ENCODE measurements at regions not wholly inside any gene's neighbourhood (a gene's known extent, or its start where the extent isn't known, plus 50 kb on each side); places are given as distances from the start of the nearest gene placed in this dataset.

GRCh38 chr4:151983854-151984253 lies 223.0 kb upstream of the GATB start:
- Histone ChIP-seq H3K4me3 (no peak overlapping the region), H3K9me3 (no peaks in the 10 kb centered on the region), H3K4me1 (ENCODE audit: low read depth) (no peaks in the 10 kb centered on the region), H3K36me3 (ENCODE audit: low read depth) (no peaks in the 10 kb centered on the region)
- TF ChIP-seq CTCF (IDR thresholded peaks at IDR 0.05), result no peak
- DNase-seq (no peak), ATAC-seq (no peak)
- intact Hi-C loops (cut with DNase I, micrococcal nuclease), result no loop called here

GRCh38 chr4:151979819-151980218 lies 219.0 kb upstream of the GATB start:
- H3K36me3 ChIP-seq (ENCODE audit: low read depth), result no peaks in the 10 kb centered on the region
- peaks cover 7% of the 10 kb centered on the region for H3K9me3 ChIP-seq
- no peak for DNase-seq
- TF ChIP-seq CTCF (IDR thresholded peaks at IDR 0.05), result no peak
- no peak for ATAC-seq
- no peaks in the 10 kb centered on the region for H3K4me1 ChIP-seq (ENCODE audit: low read depth)
- H3K4me3 ChIP-seq, result no peak overlapping the region
- intact Hi-C loops (cut with DNase I, micrococcal nuclease), result no loop called here

GRCh38 chr4:151968643-151969042 lies 207.8 kb upstream of the GATB start:
- Histone ChIP-seq H3K4me3 (no peak overlapping the region), H3K9me3 (no peaks in the 10 kb centered on the region), H3K4me1 (ENCODE audit: low read depth) (no peaks in the 10 kb centered on the region), H3K36me3 (ENCODE audit: low read depth) (no peaks in the 10 kb centered on the region)
- intact Hi-C loops (cut with DNase I, micrococcal nuclease), result no loop called here
- TF ChIP-seq CTCF (IDR thresholded peaks at IDR 0.05), result no peak
- ATAC-seq (no peak), DNase-seq (no peak)

DNA sequence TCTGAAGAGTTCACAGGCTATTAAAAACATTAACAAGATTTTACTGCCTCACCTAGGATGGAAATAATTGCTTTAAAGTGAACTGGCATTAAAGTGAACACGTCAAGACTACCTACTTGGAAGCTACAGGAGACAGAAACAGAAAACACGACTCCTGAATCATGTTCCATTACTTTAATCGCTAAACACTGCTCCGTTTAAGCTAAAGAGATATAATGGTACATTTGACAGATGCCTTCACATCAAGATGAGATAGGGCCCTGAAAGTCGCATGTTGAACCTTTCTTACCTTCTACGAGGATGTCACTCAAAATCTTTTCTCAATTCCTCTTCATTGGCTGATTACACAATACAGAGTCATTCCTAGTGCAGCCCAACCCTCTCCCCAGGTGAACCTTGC lies 206.3 kb upstream of the GATB start:
- no peak for DNase-seq
- H3K36me3 ChIP-seq (ENCODE audit: low read depth), result no peaks in the 10 kb centered on the region
- no peak for ATAC-seq
- H3K9me3 ChIP-seq, result no peaks in the 10 kb centered on the region
- H3K4me3 ChIP-seq, result no peak overlapping the region
- TF ChIP-seq CTCF (IDR thresholded peaks at IDR 0.05), result no peak
- intact Hi-C loops (cut with DNase I, micrococcal nuclease), result no loop called here
- H3K4me1 ChIP-seq (ENCODE audit: low read depth), result no peaks in the 10 kb centered on the region

DNA sequence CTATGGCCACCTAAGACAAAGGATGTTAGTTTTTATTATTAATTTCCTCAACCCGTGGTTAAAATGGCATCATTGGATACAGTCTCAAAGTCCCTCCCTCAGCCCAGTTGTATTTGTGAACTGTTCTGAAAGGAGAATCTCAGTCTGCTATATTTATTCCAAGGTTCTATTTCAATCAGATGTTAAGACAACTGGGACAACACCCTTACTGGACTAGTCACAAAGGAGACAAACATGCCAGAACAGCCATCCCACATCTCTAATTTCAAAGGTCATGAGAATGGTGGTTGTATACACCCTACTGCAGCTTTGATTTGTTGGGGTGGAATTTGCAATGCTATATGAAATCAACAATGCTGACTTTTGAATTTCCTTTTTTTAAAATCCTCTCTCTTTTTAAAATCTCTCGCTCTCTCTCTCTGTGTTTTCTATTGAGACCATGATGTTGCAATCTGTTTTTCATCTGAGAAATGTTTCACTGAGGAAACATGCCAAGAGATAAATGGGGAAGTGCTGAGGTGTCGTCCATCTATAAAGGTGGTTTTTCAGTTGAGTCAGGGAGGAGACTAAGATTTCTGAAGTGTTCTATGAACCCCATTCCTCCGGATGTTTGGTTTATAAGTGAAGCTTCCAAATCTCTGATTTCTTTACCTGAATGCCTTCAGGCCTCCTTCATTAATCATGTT lies 201.5 kb upstream of the GATB start:
- no peaks in the 10 kb centered on the region for H3K9me3 ChIP-seq
- DNase-seq (no peak), ATAC-seq (no peak)
- no peaks in the 10 kb centered on the region for H3K36me3 ChIP-seq (ENCODE audit: low read depth)
- intact Hi-C loops (cut with DNase I, micrococcal nuclease), result no loop called here
- TF ChIP-seq CTCF (IDR thresholded peaks at IDR 0.05), result no peak
- no peak overlapping the region for H3K4me3 ChIP-seq
- H3K4me1 ChIP-seq (ENCODE audit: low read depth), result no peaks in the 10 kb centered on the region

DNA sequence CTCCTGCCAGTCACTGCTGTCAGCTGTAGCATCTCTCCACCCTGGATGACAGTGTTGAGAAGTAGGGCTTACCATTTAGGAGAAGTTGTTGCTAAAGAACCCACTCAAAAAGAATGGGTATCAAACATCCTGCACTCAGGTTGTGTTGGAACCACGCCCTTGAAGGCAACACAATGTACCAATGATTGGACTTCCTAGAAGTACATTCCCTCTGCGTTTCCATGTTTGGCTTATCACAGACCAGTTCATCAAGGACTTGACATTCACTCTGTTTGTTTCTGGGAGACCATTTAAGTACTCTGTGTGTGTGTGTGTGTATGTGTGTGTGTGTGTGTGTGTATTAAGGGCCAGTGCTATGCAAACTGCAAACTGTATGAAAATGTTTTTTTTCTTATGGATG lies 200.6 kb upstream of the GATB start:
- no peaks in the 10 kb centered on the region for H3K36me3 ChIP-seq (ENCODE audit: low read depth)
- no peaks in the 10 kb centered on the region for H3K9me3 ChIP-seq
- H3K4me3 ChIP-seq, result no peak overlapping the region
- DNase-seq, result no peak
- intact Hi-C loops (cut with DNase I, micrococcal nuclease), result no loop called here
- no peak for ATAC-seq
- no peak for TF ChIP-seq CTCF (IDR thresholded peaks at IDR 0.05)
- no peaks in the 10 kb centered on the region for H3K4me1 ChIP-seq (ENCODE audit: low read depth)
